ENCODE measurements at regions not wholly inside any gene's neighbourhood (a gene's known extent, or its start where the extent isn't known, plus 50 kb on each side); places are given as distances from the start of the nearest gene placed in this dataset.
"Not testable (repeated sequence)": the region's sequence is repeated elsewhere in the genome, so short reads cannot be mapped to it uniquely, and the experiment has no call there.

- H3K9me3 Mint-ChIP-seq; H3K27ac Mint-ChIP-seq; DNase-seq; H3K4me1 Mint-ChIP-seq (ENCODE audit: low read depth); H3K36me3 Mint-ChIP-seq (ENCODE audit: low read depth); H3K4me3 Mint-ChIP-seq: not testable (repeated sequence)
- peaks cover 18% of the 10 kb centered on the region for H3K27me3 Mint-ChIP-seq
Measured at GRCh38 chr6:133790756-133791155, 98.2 kb upstream of the TCF21 start.

- H3K27me3 Mint-ChIP-seq; H3K4me3 Mint-ChIP-seq; DNase-seq; H3K9me3 Mint-ChIP-seq; H3K4me1 Mint-ChIP-seq (ENCODE audit: low read depth); H3K27ac Mint-ChIP-seq; H3K36me3 Mint-ChIP-seq (ENCODE audit: low read depth): not testable (repeated sequence)
Measured at GRCh38 chr6:133795051-133795450, 93.9 kb upstream of the TCF21 start.

DNA sequence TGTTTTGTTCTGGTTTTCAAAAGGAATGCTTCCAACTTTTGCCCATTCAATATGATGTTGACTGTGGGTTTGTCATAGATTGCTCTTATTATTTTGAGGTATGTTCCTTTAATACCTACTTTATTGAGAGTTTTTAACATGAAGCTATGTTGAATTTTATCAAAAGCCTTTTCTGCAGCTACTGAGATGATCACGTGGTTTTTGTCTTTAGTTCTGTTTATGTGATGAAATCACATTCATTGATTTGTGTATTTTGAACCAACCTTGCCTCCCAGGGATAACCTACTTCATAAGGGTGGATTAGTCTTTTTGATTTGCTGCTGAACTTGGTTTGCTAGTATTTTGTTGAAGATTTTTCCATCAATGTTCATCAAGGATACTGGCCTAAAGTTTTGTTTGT lies 92.7 kb upstream of the TCF21 start:
- Mint-ChIP-seq H3K4me3 (no peak overlapping the region), H3K27me3 (peaks cover 6% of the 10 kb centered on the region), H3K4me1 (ENCODE audit: low read depth) (no peaks in the 10 kb centered on the region), H3K27ac (no peak overlapping the region), H3K9me3 (peaks cover 4% of the 10 kb centered on the region), H3K36me3 (ENCODE audit: low read depth) (no peaks in the 10 kb centered on the region)
- DNase-seq = no peak

- peaks cover under 1% of the 10 kb centered on the region for H3K9me3 Mint-ChIP-seq
- H3K36me3 Mint-ChIP-seq (ENCODE audit: low read depth) = no peaks in the 10 kb centered on the region
- H3K27ac Mint-ChIP-seq = no peak overlapping the region
- no peaks in the 10 kb centered on the region for H3K4me1 Mint-ChIP-seq (ENCODE audit: low read depth)
- no peak for DNase-seq
- H3K4me3 Mint-ChIP-seq = no peak overlapping the region
- peaks cover 18% of the 10 kb centered on the region for H3K27me3 Mint-ChIP-seq
Measured at GRCh38 chr6:133799043-133799442, 89.9 kb upstream of the TCF21 start.

GRCh38 chr6:133802861-133803260 lies 86.1 kb upstream of the TCF21 start:
- no peaks in the 10 kb centered on the region for H3K9me3 Mint-ChIP-seq
- H3K36me3 Mint-ChIP-seq (ENCODE audit: low read depth) = no peaks in the 10 kb centered on the region
- DNase-seq = no peak
- H3K27me3 Mint-ChIP-seq = peaks cover 37% of the 10 kb centered on the region
- no peaks in the 10 kb centered on the region for H3K4me1 Mint-ChIP-seq (ENCODE audit: low read depth)
- H3K27ac Mint-ChIP-seq = no peak overlapping the region
- H3K4me3 Mint-ChIP-seq = no peak overlapping the region

DNA sequence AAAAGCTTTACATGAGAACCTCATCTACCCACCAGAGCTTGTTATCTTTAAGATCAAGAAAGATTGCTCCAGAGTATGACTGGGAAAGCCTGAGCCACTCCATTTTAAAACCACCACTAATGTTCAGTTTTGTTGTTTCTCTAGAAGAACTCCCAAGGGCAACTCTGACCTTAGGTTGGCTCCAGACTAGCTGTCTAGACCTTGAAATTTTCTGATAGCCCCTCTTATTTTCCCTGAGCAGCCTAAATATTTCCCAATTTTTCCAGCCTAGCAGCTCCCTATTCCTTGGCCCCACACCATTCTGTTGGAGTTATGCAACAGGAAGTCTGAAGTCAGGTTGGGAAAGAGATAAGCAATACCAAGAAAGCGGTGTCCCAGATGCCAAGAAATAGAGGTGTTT lies 84.6 kb upstream of the TCF21 start:
- Mint-ChIP-seq H3K27ac (no peak overlapping the region), H3K4me1 (ENCODE audit: low read depth) (no peaks in the 10 kb centered on the region), H3K36me3 (ENCODE audit: low read depth) (no peaks in the 10 kb centered on the region), H3K9me3 (no peaks in the 10 kb centered on the region), H3K4me3 (no peak overlapping the region), H3K27me3 (peaks cover 37% of the 10 kb centered on the region)
- no peak for DNase-seq

DNA sequence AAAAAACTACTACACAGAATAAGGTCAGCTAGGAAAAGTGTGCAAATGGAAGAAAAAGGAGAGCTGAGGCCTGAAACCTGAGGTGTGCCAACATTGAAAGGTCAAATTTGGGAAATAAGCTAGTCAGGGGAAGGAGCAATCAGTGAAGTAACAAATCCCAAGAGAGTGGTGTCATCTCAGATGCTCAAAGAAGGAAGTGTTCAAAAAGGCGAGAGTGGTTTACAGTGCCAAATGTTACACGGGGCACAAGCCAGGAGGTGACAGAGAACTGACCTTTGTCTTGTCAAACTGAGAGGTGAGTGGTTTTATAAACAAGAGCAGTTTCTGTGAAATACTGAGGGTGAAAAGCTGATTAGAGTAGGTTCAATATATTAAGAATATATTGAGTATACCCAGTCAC lies 83.0 kb upstream of the TCF21 start:
- DNase-seq = no peak
- Mint-ChIP-seq H3K27me3 (peaks cover 46% of the 10 kb centered on the region), H3K9me3 (peaks cover 3% of the 10 kb centered on the region), H3K4me1 (ENCODE audit: low read depth) (no peaks in the 10 kb centered on the region), H3K36me3 (ENCODE audit: low read depth) (no peaks in the 10 kb centered on the region), H3K4me3 (no peak overlapping the region), H3K27ac (no peak overlapping the region)

GRCh38 chr6:133806382-133807140 lies 82.4 kb upstream of the TCF21 start:
- no peak overlapping the region for H3K27ac Mint-ChIP-seq
- peaks cover 46% of the 10 kb centered on the region for H3K27me3 Mint-ChIP-seq
- no peaks in the 10 kb centered on the region for H3K4me1 Mint-ChIP-seq (ENCODE audit: low read depth)
- no peak for DNase-seq
- H3K4me3 Mint-ChIP-seq = no peak overlapping the region
- H3K9me3 Mint-ChIP-seq = peaks cover 4% of the 10 kb centered on the region
- no peaks in the 10 kb centered on the region for H3K36me3 Mint-ChIP-seq (ENCODE audit: low read depth)

- H3K4me3 Mint-ChIP-seq = no peak overlapping the region
- H3K36me3 Mint-ChIP-seq (ENCODE audit: low read depth) = no peaks in the 10 kb centered on the region
- peaks cover 49% of the 10 kb centered on the region for H3K27me3 Mint-ChIP-seq
- H3K27ac Mint-ChIP-seq = no peak overlapping the region
- no peaks in the 10 kb centered on the region for H3K4me1 Mint-ChIP-seq (ENCODE audit: low read depth)
- peaks cover 4% of the 10 kb centered on the region for H3K9me3 Mint-ChIP-seq
- no peak for DNase-seq
Measured at GRCh38 chr6:133807501-133807900, 81.4 kb upstream of the TCF21 start.

DNA sequence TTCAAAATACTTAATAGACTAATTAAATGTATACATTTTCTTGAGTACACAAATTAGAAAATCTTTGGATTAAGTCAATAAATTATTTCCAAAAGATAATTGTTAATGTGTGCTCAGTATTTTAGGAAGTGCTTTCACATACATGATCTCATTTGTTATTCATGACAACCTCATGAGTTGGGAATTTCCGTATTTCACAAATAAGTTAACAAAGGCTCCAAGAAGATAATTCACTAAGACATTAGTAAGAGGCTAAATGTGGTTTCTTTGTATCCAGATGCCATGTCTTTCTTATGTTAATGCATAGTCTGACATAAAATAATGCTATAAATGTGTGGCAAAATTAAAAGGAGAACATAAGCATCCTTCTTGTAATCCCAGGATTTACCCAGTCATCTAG lies 79.5 kb upstream of the TCF21 start:
- Mint-ChIP-seq H3K4me3 (no peak overlapping the region), H3K27ac (no peak overlapping the region), H3K36me3 (ENCODE audit: low read depth) (no peaks in the 10 kb centered on the region), H3K9me3 (peaks cover 4% of the 10 kb centered on the region), H3K27me3 (peaks cover 48% of the 10 kb centered on the region), H3K4me1 (ENCODE audit: low read depth) (no peaks in the 10 kb centered on the region)
- no peak for DNase-seq

GRCh38 chr6:133811557-133811956 lies 77.4 kb upstream of the TCF21 start:
- H3K36me3 Mint-ChIP-seq (ENCODE audit: low read depth) = no peaks in the 10 kb centered on the region
- peaks cover 4% of the 10 kb centered on the region for H3K9me3 Mint-ChIP-seq
- no peak overlapping the region for H3K4me3 Mint-ChIP-seq
- no peak overlapping the region for H3K27ac Mint-ChIP-seq
- no peak for DNase-seq
- H3K4me1 Mint-ChIP-seq (ENCODE audit: low read depth) = peaks cover 9% of the 10 kb centered on the region
- peaks cover 38% of the 10 kb centered on the region for H3K27me3 Mint-ChIP-seq

DNA sequence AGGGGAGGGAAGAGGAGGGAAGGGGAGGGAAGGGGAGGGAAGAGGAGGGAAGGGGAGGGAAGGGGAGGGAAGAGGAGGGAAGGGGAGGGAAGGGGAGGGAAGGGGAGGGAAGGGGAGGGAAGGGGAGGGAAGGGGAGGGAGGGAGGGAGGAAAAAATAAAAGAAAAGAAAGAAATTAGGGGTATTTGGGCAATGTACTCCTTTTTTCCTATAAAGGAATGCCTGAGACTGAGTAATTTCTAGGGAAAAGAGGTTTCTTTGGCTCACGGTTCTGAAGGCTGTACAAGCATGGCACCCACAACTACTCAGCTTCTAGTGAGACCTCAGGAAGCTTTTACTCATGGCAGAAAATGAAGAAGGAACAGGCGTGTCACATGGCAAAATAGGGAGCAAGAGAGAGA lies 76.5 kb upstream of the TCF21 start:
- H3K27ac Mint-ChIP-seq; DNase-seq; H3K9me3 Mint-ChIP-seq; H3K4me1 Mint-ChIP-seq (ENCODE audit: low read depth); H3K4me3 Mint-ChIP-seq; H3K36me3 Mint-ChIP-seq (ENCODE audit: low read depth): not testable (repeated sequence)
- H3K27me3 Mint-ChIP-seq = peaks cover 38% of the 10 kb centered on the region

- Mint-ChIP-seq H3K27me3 (peaks cover 44% of the 10 kb centered on the region), H3K4me3 (no peak overlapping the region), H3K27ac (no peak overlapping the region)
Measured at GRCh38 chr6:133814238-133814637, 74.7 kb upstream of the TCF21 start.

DNA sequence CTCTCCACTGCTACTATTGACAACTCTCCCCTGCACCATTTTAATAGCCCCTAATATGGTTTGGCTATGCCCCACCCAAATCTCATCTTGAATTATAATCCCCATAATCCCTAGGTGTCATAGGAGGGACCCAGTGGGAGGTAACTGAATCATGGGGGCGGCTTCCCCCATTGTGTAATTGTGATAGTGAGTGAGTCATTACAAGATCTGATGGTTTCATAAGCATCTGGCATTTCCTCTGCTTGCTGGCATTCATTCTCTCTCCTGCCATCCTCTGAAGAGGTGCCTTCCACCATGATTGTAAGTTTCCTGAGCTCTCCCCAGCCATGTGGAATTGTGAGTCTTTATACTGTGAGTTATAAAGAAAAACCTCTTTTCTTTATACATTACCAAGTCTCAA lies 74.1 kb upstream of the TCF21 start:
- Mint-ChIP-seq H3K4me3 (no peak overlapping the region), H3K27ac (no peak overlapping the region), H3K4me1 (ENCODE audit: low read depth) (peaks cover 9% of the 10 kb centered on the region), H3K27me3 (peaks cover 43% of the 10 kb centered on the region), H3K9me3 (peaks cover 4% of the 10 kb centered on the region), H3K36me3 (ENCODE audit: low read depth) (no peaks in the 10 kb centered on the region)
- DNase-seq = no peak

More at GRCh38 chr6:133814238-133814637, 74.7 kb upstream of the TCF21 start:
- Mint-ChIP-seq H3K36me3 (ENCODE audit: low read depth) (no peaks in the 10 kb centered on the region), H3K4me1 (ENCODE audit: low read depth) (peaks cover 9% of the 10 kb centered on the region), H3K9me3 (peaks cover 4% of the 10 kb centered on the region)
- no peak for DNase-seq

GRCh38 chr6:133815313-133815712 lies 73.6 kb upstream of the TCF21 start:
- Mint-ChIP-seq H3K27me3 (peaks cover 38% of the 10 kb centered on the region), H3K27ac (no peak overlapping the region), H3K9me3 (peaks cover 4% of the 10 kb centered on the region), H3K4me3 (no peak overlapping the region), H3K36me3 (ENCODE audit: low read depth) (no peaks in the 10 kb centered on the region), H3K4me1 (ENCODE audit: low read depth) (peaks cover 9% of the 10 kb centered on the region)
- no peak for DNase-seq

DNA sequence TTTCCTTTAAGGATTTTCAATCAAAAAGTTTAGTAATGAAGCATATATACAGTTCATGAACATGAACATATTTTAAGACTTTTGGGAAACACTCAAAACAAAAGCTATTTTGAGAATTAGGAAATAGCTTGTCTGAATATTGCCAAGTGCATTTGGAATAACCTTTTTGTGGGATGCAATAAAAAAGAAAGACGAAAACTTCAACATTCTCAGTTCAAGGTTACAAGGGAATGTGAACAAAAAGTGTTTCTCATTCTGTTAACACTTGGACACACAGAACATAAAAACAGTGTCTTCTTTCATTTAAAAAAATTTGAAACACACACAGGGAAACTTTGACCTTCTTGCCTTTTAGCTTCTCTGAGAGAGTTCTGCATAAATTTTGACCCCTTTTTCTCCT lies 72.7 kb upstream of the TCF21 start:
- H3K27ac Mint-ChIP-seq = no peak overlapping the region
- no peak for DNase-seq
- H3K4me3 Mint-ChIP-seq = no peak overlapping the region
- no peaks in the 10 kb centered on the region for H3K36me3 Mint-ChIP-seq (ENCODE audit: low read depth)
- peaks cover 35% of the 10 kb centered on the region for H3K27me3 Mint-ChIP-seq
- no peaks in the 10 kb centered on the region for H3K9me3 Mint-ChIP-seq
- H3K4me1 Mint-ChIP-seq (ENCODE audit: low read depth) = peaks cover 9% of the 10 kb centered on the region
